Ovary (tissue), 7 donors: ENCODE measurements at regions not wholly inside any gene's neighbourhood (a gene's known extent, or its start where the extent isn't known, plus 50 kb on each side); places are given as distances from the start of the nearest gene placed in this dataset.

Source experiments
- DNase-seq, 5 donors: peaks; one replicate each; pipeline ENCODE4 v3.0.0-alpha.2; 2019 to 2020
- H3K27ac ChIP-seq, 2 donors: fragments of 200-600 bp; one replicate each; pipeline versions ENCODE4 v1.5.1 to v1.8.0; 2019 to 2022
- H3K27me3 ChIP-seq: fragments of 200-600 bp; one replicate; pipeline ENCODE4 v1.8.0; 2022
- H3K36me3 ChIP-seq: fragments of 200-600 bp; sonication (generic); one replicate; pipeline ENCODE4 v1.5.1; 2019
- H3K4me1 ChIP-seq: one replicate; pipeline ENCODE4 v1.8.1; 2013; ENCODE audit warnings: mild to moderate bottlenecking, moderate library complexity; ENCODE audit not compliant: insufficient read depth
- H3K4me3 ChIP-seq: fragments of 200-600 bp; sonication (generic); one replicate; pipeline ENCODE4 v1.5.1; 2017
- H3K9me3 ChIP-seq, 2 donors: fragments of 200-600 bp in 1 of 2; sonication (generic) in 1 of 2; one replicate each; pipeline versions ENCODE4 v1.5.1 to v1.8.1; 2013 to 2019; ENCODE audit warnings: mild to moderate bottlenecking in 1 of 2, moderate library complexity in 1 of 2
- CTCF ChIP-seq, 3 donors: fragments of 450-650 bp in 2 of 3; fragments of 200-600 bp in 1 of 3; IDR thresholded peaks; one replicate each; pipeline versions ENCODE4 v1.5.1 to v1.8.0; 2016 to 2022; ENCODE audit warnings: antibody characterized with exemption in 3 of 3, mild to moderate bottlenecking in 1 of 3
- EP300 ChIP-seq: sonication (generic); formaldehyde crosslinking; IDR thresholded peaks from one replicate; pipeline ENCODE4 v1.6.1; 2017; ENCODE audit warnings: antibody characterized with exemption
- POLR2A ChIP-seq: fragments of 450-650 bp; IDR thresholded peaks from one replicate; pipeline ENCODE4 v1.6.1; 2017; ENCODE audit warnings: antibody characterized with exemption, mild to moderate bottlenecking, moderate library complexity
- WGBS, 3 donors: extraction: QIAGEN DNeasy Blood & Tissue Kit in 1 of 3; methylation state at CpG; one replicate each; pipeline versions ENCODE4 v1.1.5 to v1.1.7; 2013 to 2017; 5-methylcytosine and 5-hydroxymethylcytosine counted together
- intact Hi-C, 4 donors: fragments of 100-400 bp; cut with DNase I; formaldehyde crosslinking; loops; one replicate each; pipeline versions ENCODE4 v1.11.0 to v1.15.1; 2022 to 2023
- donor health status: DM: no; HTN: no; CAD: no; lungs with moderate emphysema.
- donor health status: DM: no; HTN: no; CAD: no.
- donor health status: Bipolar disorder and iron deficiency.
- donor health status: DM: no; HTN: no; CAD: no.
- donor health status: DM: yes; HTN: yes; CAD: no.

- 75 to 84% (median 81%) methylated on average over 1 of the region's 1 CpG for WGBS, 3 donors
- no peak for TF ChIP-seq CTCF (IDR thresholded peaks at IDR 0.05)
- no peak for TF ChIP-seq POLR2A
- no peak for TF ChIP-seq EP300
- H3K36me3 ChIP-seq: no peaks in the 10 kb centered on the region
- intact Hi-C loops: no loop called here
- H3K9me3 ChIP-seq: no peaks in the 10 kb centered on the region
- no peaks in the 10 kb centered on the region for H3K27me3 ChIP-seq
- H3K4me1 ChIP-seq: no peaks in the 10 kb centered on the region
- H3K4me3 ChIP-seq: no peak overlapping the region
- DNase-seq: no peak
- H3K27ac ChIP-seq: no peak overlapping the region
These were observed 76.6 kb downstream of the CYP26A1 start for GRCh38 chr10:93150289-93150688.

- Histone ChIP-seq H3K27me3 (no peaks in the 10 kb centered on the region), H3K4me1 (no peaks in the 10 kb centered on the region), H3K36me3 (no peaks in the 10 kb centered on the region), H3K4me3 (no peak overlapping the region), H3K27ac (no peak overlapping the region), H3K9me3 (no peaks in the 10 kb centered on the region)
- intact Hi-C loops: no loop called here
- no peak for DNase-seq
- TF ChIP-seq EP300: no peak
- TF ChIP-seq CTCF (IDR thresholded peaks at IDR 0.05): no peak
- no peak for TF ChIP-seq POLR2A
- WGBS, 3 donors: 79 to 85% (median 82%) methylated on average over 8 of the region's 8 CpGs
These were observed 77.4 kb downstream of the CYP26A1 start for GRCh38 chr10:93150990-93151547.

GRCh38 chr10:93152136-93152535, 78.4 kb downstream of the CYP26A1 start:
- intact Hi-C loops: no loop called here

GRCh38 chr10:93154531-93154930, 80.8 kb downstream of the CYP26A1 start:
- Histone ChIP-seq H3K27me3 (no peaks in the 10 kb centered on the region), H3K4me1 (no peaks in the 10 kb centered on the region), H3K36me3 (no peaks in the 10 kb centered on the region), H3K9me3 (no peaks in the 10 kb centered on the region), H3K4me3 (no peak overlapping the region), H3K27ac (no peak overlapping the region)
- intact Hi-C loops: no loop called here
- no peak for DNase-seq
- no peak for TF ChIP-seq CTCF (IDR thresholded peaks at IDR 0.05)
- no peak for TF ChIP-seq POLR2A
- no peak for TF ChIP-seq EP300

More at GRCh38 chr10:93152136-93152535, 78.4 kb downstream of the CYP26A1 start:
- Histone ChIP-seq H3K36me3 (no peaks in the 10 kb centered on the region), H3K27me3 (no peaks in the 10 kb centered on the region), H3K4me1 (no peaks in the 10 kb centered on the region), H3K9me3 (no peaks in the 10 kb centered on the region), H3K27ac (no peak overlapping the region), H3K4me3 (no peak overlapping the region)
- no peak for TF ChIP-seq EP300
- no peak for TF ChIP-seq CTCF (IDR thresholded peaks at IDR 0.05)
- TF ChIP-seq POLR2A: no peak
- DNase-seq: no peak
